GM12878 (cell line): ENCODE measurements at regions not wholly inside any gene's neighbourhood (a gene's known extent, or its start where the extent isn't known, plus 50 kb on each side); places are given as distances from the start of the nearest gene placed in this dataset.

ENCODE experiments used
- ATAC-seq: fragments of 200-7000 bp; cut with Tn5 transposase; 3 replicates; pipeline ENCODE4 v1.9.1; 2020; ENCODE audit warnings: mild to moderate bottlenecking, moderate library complexity
- BruUV-seq: library from RNA; stranded (reverse); fragments of 400-500 nt; replicated peaks from 2 replicates; lab custom pipeline; 2021; lab: Mats Ljungman, UMichigan
- CTCF ChIA-PET: fragments of 300-600 bp; sonication (Branson Sonifier 250); formaldehyde crosslinking; extraction: SDS; loops from one replicate; lab custom pipeline; 2021; ENCODE audit warnings: inconsistent platforms; lab: Yijun Ruan, JAX
- POLR2A ChIA-PET: fragments of 350-600 bp; formaldehyde crosslinking; extraction: SDS; loops from one replicate; lab custom pipeline; 2021; ENCODE audit warnings: inconsistent platforms; lab: Charles Lee
- RAD21 ChIA-PET: fragments of 300-600 bp; sonication (Branson Sonifier 250); formaldehyde crosslinking; loops from one replicate; lab custom pipeline; 2023; ENCODE audit warnings: antibody characterized with exemption; ENCODE audit not compliant: unreplicated experiment; lab: Charles Lee
- SMC1A ChIA-PET: fragments of 300-600 bp; sonication (Branson Sonifier 250); formaldehyde crosslinking; loops from one replicate; lab custom pipeline; 2023; ENCODE audit not compliant: unreplicated experiment, uncharacterized antibody; lab: Charles Lee
- DNase-seq: peaks from one replicate; pipeline ENCODE4 v3.0.0-alpha.2; 2011; ENCODE audit warnings: low read depth, low spot score
- FAIRE-seq: peaks from 3 replicates; lab custom pipeline; 2011; peaks lifted over from hg19 to GRCh38; lab: Jason Lieb, UNC
- H2AFZ ChIP-seq: 2 replicates; pipeline ENCODE4 v1.6.0; 2011; ENCODE audit warnings: low read depth, low read length, control low read depth; ENCODE audit not compliant: control insufficient read depth
- H3K27ac ChIP-seq: 2 replicates; pipeline ENCODE4 v1.5.1; 2011; ENCODE audit warnings: control low read depth; ENCODE audit not compliant: control insufficient read depth, insufficient read depth
- H3K27me3 ChIP-seq, 2 experiments: replicated peaks in 1 of 2; 2 replicates each; pipeline versions ENCODE4 v1.6.0 to v1.6.1; 2011; ENCODE audit warnings: low read length in 1 of 2; ENCODE audit not compliant: control insufficient read depth in 2 of 2, insufficient read depth in 2 of 2
- H3K36me3 ChIP-seq, 2 experiments: 2 replicates each; pipeline ENCODE4 v1.5.1; 2011; ENCODE audit warnings: low read length in 1 of 2; ENCODE audit not compliant: control insufficient read depth in 2 of 2, insufficient read depth in 2 of 2
- H3K4me1 ChIP-seq: 2 replicates; pipeline ENCODE4 v1.6.1; 2011; ENCODE audit warnings: mild to moderate bottlenecking, low read length, moderate library complexity, mixed read lengths; ENCODE audit not compliant: control insufficient read depth, insufficient read depth
- H3K4me2 ChIP-seq: 2 replicates; pipeline ENCODE4 v1.6.0; 2011; ENCODE audit warnings: control low read depth; ENCODE audit not compliant: control insufficient read depth, insufficient read depth
- H3K4me3 ChIP-seq: fragments of 200-600 bp; sonication (generic); 2 replicates; pipeline ENCODE4 v1.5.1; 2016
- H3K79me2 ChIP-seq: 2 replicates; pipeline ENCODE4 v1.6.0; 2011; ENCODE audit warnings: low read length; ENCODE audit not compliant: control insufficient read depth, insufficient read depth
- H3K9ac ChIP-seq: 2 replicates; pipeline ENCODE4 v1.8.0; 2011; ENCODE audit warnings: low read length, control low read depth, mixed read lengths; ENCODE audit not compliant: control insufficient read depth, insufficient read depth
- H3K9me3 ChIP-seq: replicated peaks from 3 replicates; pipeline ENCODE4 v1.5.1; 2011; ENCODE audit warnings: mild to moderate bottlenecking, low read length; ENCODE audit not compliant: control insufficient read depth, insufficient read depth
- H4K20me1 ChIP-seq: 2 replicates; pipeline ENCODE4 v1.6.0; 2011; ENCODE audit not compliant: control insufficient read depth, insufficient read depth
- CTCF ChIP-seq, 3 experiments: IDR thresholded peaks in 2 of 3; conservative IDR thresholded peaks in 1 of 3; 2 replicates each; pipeline ENCODE4 v1.5.1; 2011; ENCODE audit warnings: low read depth in 3 of 3, low read length in 3 of 3, mild to moderate bottlenecking in 3 of 3, control low read depth in 2 of 3, moderate library complexity in 2 of 3, inconsistent platforms in 1 of 3, mixed read lengths in 1 of 3; ENCODE audit not compliant: control insufficient read depth in 2 of 3, insufficient read depth in 1 of 3; ENCODE audit errors: extremely low read depth in 1 of 3
- EED ChIP-seq: sonication (generic); IDR thresholded peaks from 2 replicates; pipeline ENCODE4 v1.6.1; 2016; ENCODE audit warnings: antibody characterized with exemption, low read depth
- HDAC2 ChIP-seq: fragments of 200-600 bp; sonication (generic); IDR thresholded peaks from 2 replicates; pipeline ENCODE4 v1.6.1; 2017
- RAD21 ChIP-seq: IDR thresholded peaks from 2 replicates; pipeline ENCODE4 v1.6.1; 2011; ENCODE audit warnings: mild to moderate bottlenecking, low read depth, low read length, moderate library complexity; ENCODE audit not compliant: insufficient read depth
- SMC3 ChIP-seq: IDR thresholded peaks from 2 replicates; pipeline ENCODE4 v1.6.1; 2011; ENCODE audit warnings: low read length, improper control_type of control experiment, borderline replicate concordance
- TCF12 ChIP-seq: IDR thresholded peaks from 2 replicates; pipeline ENCODE4 v1.6.1; 2011; ENCODE audit warnings: low read depth, mild to moderate bottlenecking, low read length
- ZNF274 ChIP-seq: IDR thresholded peaks from one replicate; pipeline ENCODE4 v1.8.0; 2011; ENCODE audit not compliant: insufficient read length, insufficient read depth
- WGBS: methylation state at CpG from one replicate; pipeline ENCODE4 v1.1.6; 2016; ENCODE audit warnings: low lambda C conversion rate; ENCODE audit not compliant: insufficient replicate concordance, insufficient coverage; ENCODE audit errors: missing lambda C conversion rate; 5-methylcytosine and 5-hydroxymethylcytosine counted together
- in situ Hi-C: fragments of 300-500 bp; cut with MboI; formaldehyde crosslinking; loops from 9 replicates; pipeline ENCODE4 v1.14.3; 2018; ENCODE audit warnings: mixed read lengths
- intact Hi-C: fragments of 100-400 bp; cut with micrococcal nuclease; formaldehyde crosslinking; loops from one replicate; pipeline ENCODE4 v1.14.2; 2022; ENCODE audit not compliant: unreplicated experiment

DNA sequence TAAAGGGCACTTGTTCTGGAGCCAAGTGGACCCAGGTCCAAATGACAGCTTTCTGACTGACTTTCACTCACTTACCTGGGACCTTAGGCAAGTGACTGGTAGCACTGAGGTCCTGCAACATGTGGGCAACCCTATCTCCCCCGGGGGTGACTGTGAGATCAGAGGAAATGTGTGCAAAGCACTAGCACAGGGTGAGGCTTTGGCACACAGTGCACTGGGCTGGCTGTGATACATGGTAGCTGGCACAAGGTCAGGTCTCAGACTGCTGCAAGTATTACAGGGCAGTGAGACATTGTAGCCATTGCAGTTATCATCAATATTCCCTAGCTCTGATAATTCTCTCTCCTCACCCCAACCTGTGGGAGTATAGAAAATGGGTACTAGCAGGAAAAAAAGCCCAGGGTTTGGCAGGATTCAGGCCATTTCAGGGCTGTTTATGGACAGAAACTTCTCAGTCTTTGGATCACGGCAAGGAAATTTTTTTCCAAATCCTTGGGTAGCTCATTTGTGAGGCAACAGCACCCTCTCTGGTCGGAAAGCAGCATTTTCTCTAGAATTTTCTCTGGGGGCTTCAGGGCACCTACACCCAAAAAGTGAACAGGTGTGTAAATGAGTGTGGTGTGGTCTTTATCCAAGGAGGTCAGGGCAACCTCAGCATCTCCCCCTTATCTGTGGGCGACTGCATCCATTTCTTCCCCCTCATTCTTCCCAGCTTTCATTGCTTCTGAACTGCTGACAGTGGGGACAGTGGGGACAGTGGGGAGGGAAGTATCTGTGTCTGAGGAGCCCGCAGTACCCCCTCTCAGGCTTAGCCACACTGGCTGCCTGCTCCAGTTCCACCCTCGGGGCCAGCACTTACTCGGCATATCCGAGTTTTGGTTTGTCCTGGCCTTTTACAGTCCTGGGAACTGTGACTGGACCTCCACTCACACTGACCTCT, 148.7 kb upstream of the PHACTR3 start:
- ChIA-PET CTCF (interaction anchor here (0.7 to 1.6 kb wide), 7 partner anchors 8 to 588 kb away, joined by 3 to 14 read pairs (median 4); no protein-coding TSS in a partner anchor), SMC1A (interaction anchor here (0.5 kb wide), 1 partner anchor 1199 kb away, joined by 4 read pairs; no protein-coding TSS in a partner anchor), RAD21 (interaction anchor here (0.6 to 1.5 kb wide), 3 partner anchors 361 to 590 kb away, joined by 3 to 6 read pairs (median 6); no protein-coding TSS in a partner anchor), POLR2A (interaction anchor here (0.6 kb wide), 1 partner anchor 1758 kb away, joined by 3 read pairs; no protein-coding TSS in a partner anchor)
- FAIRE-seq: no peak
- no peak overlapping the region for H2AFZ ChIP-seq
- no peaks in the 10 kb centered on the region for H3K9me3 ChIP-seq
- no peak overlapping the region for H3K4me2 ChIP-seq
- in situ Hi-C loops: no loop called here
- H3K27ac ChIP-seq: no peak overlapping the region
- BruUV-seq: no TSS peak
- H3K36me3 ChIP-seq: no peaks in the 10 kb centered on the region
- intact Hi-C loops: loop anchor here (10.0 kb wide), 1 partner anchor 371 kb away; no protein-coding TSS in a partner anchor
- H3K4me3 ChIP-seq: no peak overlapping the region
- H3K4me1 ChIP-seq: no peaks in the 10 kb centered on the region
- no peaks in the 10 kb centered on the region for H3K79me2 ChIP-seq
- no peak overlapping the region for H3K9ac ChIP-seq
- DNase-seq: no peak
- peak; percentile 57 for TF ChIP-seq RAD21
- TF ChIP-seq TCF12: no peak
- TF ChIP-seq ZNF274: no peak
- no peak for TF ChIP-seq EED
- peak; percentile 13; the same call in 1 of the 2 replicates for TF ChIP-seq SMC3
- no peak for TF ChIP-seq HDAC2
- TF ChIP-seq CTCF (IDR thresholded peaks at IDR 0.05 in 2 of 3, conservative IDR thresholded peaks at IDR 0.05 in 1 of 3; ENCODE audit: control insufficient read depth in 2 of 3, extremely low read depth in 1 of 3, insufficient read depth in 1 of 3, low read depth in 3 of 3, low read length in 3 of 3): peak; percentile 42 to 48 (median 44); a peak in 5 of 6 replicates
- peaks cover 0 to 3% of the 10 kb centered on the region in 2 experiments; a peak in 2 of 4 replicates for H3K27me3 ChIP-seq
- no peaks in the 10 kb centered on the region for H4K20me1 ChIP-seq
- 3% methylated on average over 8 of the region's 8 CpGs for WGBS
- no peak for ATAC-seq
